KMS-11 (cell line): ENCODE measurements at regions not wholly inside any gene's neighbourhood (a gene's known extent, or its start where the extent isn't known, plus 50 kb on each side); places are given as distances from the start of the nearest gene placed in this dataset.

Experiments
- H2AFZ ChIP-seq: fragments of 200-600 bp; sonication (generic); 2 replicates; pipeline ENCODE4 v1.6.1; 2016; ENCODE audit warnings: antibody characterized with exemption, mixed run types, low read depth
- H3K27ac ChIP-seq: fragments of 200-600 bp; sonication (generic); 2 replicates; pipeline ENCODE4 v1.6.1; 2016; ENCODE audit warnings: mild to moderate bottlenecking, mixed run types
- H3K27me3 ChIP-seq: fragments of 200-600 bp; sonication (generic); 2 replicates; pipeline ENCODE4 v1.6.1; 2017; ENCODE audit warnings: mild to moderate bottlenecking, low read depth, mixed run types, moderate library complexity; ENCODE audit not compliant: insufficient read depth
- H3K36me3 ChIP-seq: fragments of 200-600 bp; sonication (generic); 2 replicates; pipeline ENCODE4 v1.6.1; 2017; ENCODE audit warnings: mild to moderate bottlenecking, mixed run types; ENCODE audit not compliant: insufficient read depth
- H3K4me1 ChIP-seq: fragments of 200-600 bp; sonication (generic); 2 replicates; pipeline ENCODE4 v1.6.1; 2016; ENCODE audit warnings: mild to moderate bottlenecking, low read depth, mixed run types; ENCODE audit not compliant: poor library complexity, severe bottlenecking
- H3K4me2 ChIP-seq: fragments of 200-600 bp; sonication (generic); 2 replicates; pipeline ENCODE4 v1.7.0; 2016; ENCODE audit warnings: mild to moderate bottlenecking, mixed run types
- H3K4me3 ChIP-seq: fragments of 200-600 bp; sonication (generic); IDR thresholded peaks from 2 replicates; pipeline ENCODE4 v1.6.1; 2017; ENCODE audit warnings: low read depth, low read length, mixed read lengths; ENCODE audit not compliant: insufficient read depth
- H3K79me2 ChIP-seq: fragments of 200-600 bp; sonication (generic); 2 replicates; pipeline ENCODE4 v1.6.1; 2016; ENCODE audit warnings: low read depth, mixed run types; ENCODE audit not compliant: insufficient read depth
- H3K9ac ChIP-seq: fragments of 200-600 bp; sonication (generic); 2 replicates; pipeline ENCODE4 v1.6.1; 2016; ENCODE audit warnings: mild to moderate bottlenecking, mixed run types
- H4K20me1 ChIP-seq: fragments of 200-600 bp; sonication (generic); 2 replicates; pipeline ENCODE4 v1.6.1; 2016; ENCODE audit warnings: mild to moderate bottlenecking, mixed run types; ENCODE audit not compliant: insufficient read depth
- TF ChIP-seq, protein P1 (sequence below): fragments of 200-600 bp; sonication (generic); conservative IDR thresholded peaks from 2 replicates; pipeline ENCODE4 v1.6.1; 2017; ENCODE audit warnings: low read depth, mild to moderate bottlenecking, antibody characterized with exemption, low read length, moderate library complexity, mixed read lengths

DNA sequence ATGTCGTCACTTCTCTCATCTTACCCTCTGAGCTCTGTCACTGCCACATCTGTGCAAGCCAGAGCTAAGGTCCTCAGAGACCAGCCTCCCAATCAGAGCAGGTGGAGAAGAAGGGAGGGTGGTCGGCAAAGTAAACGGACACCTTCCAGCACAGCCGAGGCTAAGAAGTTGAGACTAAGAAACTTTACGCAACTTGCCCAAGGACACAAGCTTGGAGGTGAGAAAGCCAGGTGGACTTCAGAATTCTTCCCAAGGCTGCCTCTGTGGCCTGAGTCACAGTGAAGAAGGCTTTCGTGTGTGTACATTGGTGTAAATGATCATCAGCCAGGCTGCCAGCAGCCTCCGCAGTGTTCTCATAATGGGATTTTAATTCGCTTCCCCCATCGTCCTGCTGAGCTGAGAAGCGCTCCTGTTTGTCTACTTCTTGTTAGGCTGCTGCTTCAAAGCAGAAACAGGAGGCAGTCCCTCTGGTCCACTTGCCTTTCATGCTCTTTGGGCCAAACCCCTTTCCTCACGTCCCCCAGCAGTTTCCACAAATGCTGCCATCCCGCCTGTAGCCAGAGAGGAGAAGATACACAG is 125.0 kb upstream of the RPL38 start:
- no peak overlapping the region for H3K27ac ChIP-seq

DNA sequence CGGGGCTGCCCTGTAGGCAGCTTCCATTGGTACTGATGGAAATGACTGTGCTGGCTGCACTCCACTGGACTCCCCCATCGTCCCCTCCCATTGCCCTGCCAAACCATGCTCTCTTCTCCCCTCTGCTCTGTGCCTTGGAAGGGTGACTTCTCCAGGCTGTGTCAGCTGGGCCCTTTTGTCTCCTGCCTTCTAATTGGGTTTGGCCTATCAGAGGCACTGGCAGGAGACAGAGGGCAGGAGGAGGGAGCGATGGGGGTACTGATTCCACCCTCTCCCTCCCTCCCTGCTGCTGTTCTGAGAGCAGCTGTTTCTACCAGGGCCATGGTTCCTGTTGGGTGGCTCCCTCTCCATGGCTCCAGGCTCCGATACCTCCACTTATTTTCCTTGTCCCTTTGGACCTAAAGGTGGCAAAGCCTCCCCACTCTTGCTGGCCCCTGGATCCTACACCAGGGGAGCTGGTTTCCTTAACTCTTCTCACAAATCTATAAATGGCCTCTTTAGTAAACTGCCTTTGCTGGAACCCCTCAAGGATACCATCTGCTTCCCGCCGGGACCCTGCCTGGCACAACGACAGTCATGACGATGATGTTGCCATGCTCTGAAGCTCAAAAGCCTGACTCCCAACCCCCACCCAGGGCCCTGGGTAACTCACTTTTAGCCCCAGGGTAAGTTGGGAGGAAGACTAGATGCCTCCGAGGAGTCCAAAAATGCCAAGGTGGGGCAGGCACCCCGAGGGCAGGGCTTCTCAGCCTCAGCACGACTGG is 123.8 kb upstream of the RPL38 start:
- H3K79me2 ChIP-seq, result no peaks in the 10 kb centered on the region
- H3K4me2 ChIP-seq, result no peak overlapping the region
- H2AFZ ChIP-seq, result no peak overlapping the region
- no peaks in the 10 kb centered on the region for H4K20me1 ChIP-seq
- H3K27ac ChIP-seq, result no peak overlapping the region
- no peak overlapping the region for H3K4me3 ChIP-seq
- H3K36me3 ChIP-seq, result no peaks in the 10 kb centered on the region
- TF ChIP-seq, protein P1, sequence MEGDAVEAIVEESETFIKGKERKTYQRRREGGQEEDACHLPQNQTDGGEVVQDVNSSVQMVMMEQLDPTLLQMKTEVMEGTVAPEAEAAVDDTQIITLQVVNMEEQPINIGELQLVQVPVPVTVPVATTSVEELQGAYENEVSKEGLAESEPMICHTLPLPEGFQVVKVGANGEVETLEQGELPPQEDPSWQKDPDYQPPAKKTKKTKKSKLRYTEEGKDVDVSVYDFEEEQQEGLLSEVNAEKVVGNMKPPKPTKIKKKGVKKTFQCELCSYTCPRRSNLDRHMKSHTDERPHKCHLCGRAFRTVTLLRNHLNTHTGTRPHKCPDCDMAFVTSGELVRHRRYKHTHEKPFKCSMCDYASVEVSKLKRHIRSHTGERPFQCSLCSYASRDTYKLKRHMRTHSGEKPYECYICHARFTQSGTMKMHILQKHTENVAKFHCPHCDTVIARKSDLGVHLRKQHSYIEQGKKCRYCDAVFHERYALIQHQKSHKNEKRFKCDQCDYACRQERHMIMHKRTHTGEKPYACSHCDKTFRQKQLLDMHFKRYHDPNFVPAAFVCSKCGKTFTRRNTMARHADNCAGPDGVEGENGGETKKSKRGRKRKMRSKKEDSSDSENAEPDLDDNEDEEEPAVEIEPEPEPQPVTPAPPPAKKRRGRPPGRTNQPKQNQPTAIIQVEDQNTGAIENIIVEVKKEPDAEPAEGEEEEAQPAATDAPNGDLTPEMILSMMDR, result no peak
- H3K4me1 ChIP-seq, result no peaks in the 10 kb centered on the region
- no peak overlapping the region for H3K9ac ChIP-seq
- no peaks in the 10 kb centered on the region; the same call in 1 of the 2 replicates for H3K27me3 ChIP-seq

More for the DNA sequence above, 125.0 kb upstream of the RPL38 start:
- TF ChIP-seq, protein P1, result no peak
- Histone ChIP-seq H3K4me3 (no peak overlapping the region), H4K20me1 (no peaks in the 10 kb centered on the region), H3K4me1 (no peaks in the 10 kb centered on the region), H3K79me2 (no peaks in the 10 kb centered on the region), H3K27me3 (peaks cover 2% of the 10 kb centered on the region; the same call in 1 of the 2 replicates), H3K9ac (no peak overlapping the region), H3K36me3 (no peaks in the 10 kb centered on the region), H3K4me2 (no peak overlapping the region), H2AFZ (no peak overlapping the region)

DNA sequence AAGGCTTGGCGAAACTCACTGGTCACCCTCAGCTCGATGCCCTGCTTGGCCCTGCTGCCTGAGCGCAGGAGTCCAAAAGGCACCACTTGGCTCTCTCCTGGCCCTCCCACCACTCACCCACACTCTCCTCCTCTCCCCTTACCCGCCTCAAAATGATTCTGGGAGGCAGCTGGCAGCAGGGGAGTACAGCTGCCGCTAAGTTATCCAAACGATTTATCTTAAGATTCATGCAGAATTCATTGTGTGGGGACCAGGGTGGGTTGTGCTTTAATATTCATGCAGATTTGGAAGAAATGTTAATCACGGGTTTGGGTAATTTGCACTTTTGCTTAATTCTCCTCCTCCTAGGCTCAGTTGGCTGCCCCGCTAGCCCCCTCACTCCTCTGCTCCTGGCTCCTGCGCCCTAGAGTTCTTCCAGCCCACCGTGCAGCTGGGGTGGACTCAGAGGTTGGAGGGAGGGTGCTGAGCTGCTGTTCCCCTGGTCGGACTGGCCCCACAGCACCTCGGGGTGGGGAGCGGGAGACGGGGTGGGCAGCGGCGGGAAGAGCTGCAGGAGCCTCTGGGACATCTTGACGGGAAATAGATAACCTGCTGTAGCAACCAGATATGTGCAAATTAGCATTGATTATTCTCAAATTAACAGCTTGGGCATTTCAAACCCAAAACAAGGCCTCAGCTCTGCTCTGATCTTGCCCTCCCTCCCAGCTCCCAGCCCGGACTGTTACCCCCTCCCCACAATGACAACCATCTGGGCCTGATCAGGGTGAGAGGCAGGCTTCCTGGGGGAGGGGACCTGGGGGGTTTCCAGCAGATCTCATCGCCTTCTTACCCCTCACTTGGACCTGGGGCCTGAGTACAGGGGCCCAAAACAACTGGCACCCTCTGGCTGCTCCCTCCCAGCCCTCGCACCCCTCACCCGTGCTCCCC is 122.6 kb upstream of the RPL38 start:
- Histone ChIP-seq H3K9ac (no peak overlapping the region), H4K20me1 (no peaks in the 10 kb centered on the region), H3K36me3 (no peaks in the 10 kb centered on the region), H3K79me2 (no peaks in the 10 kb centered on the region), H3K4me1 (no peaks in the 10 kb centered on the region), H3K4me2 (no peak overlapping the region), H2AFZ (no peak overlapping the region), H3K27me3 (no peaks in the 10 kb centered on the region; the same call in 1 of the 2 replicates), H3K4me3 (no peak overlapping the region), H3K27ac (no peak overlapping the region)
- TF ChIP-seq, protein P1, result no peak

DNA sequence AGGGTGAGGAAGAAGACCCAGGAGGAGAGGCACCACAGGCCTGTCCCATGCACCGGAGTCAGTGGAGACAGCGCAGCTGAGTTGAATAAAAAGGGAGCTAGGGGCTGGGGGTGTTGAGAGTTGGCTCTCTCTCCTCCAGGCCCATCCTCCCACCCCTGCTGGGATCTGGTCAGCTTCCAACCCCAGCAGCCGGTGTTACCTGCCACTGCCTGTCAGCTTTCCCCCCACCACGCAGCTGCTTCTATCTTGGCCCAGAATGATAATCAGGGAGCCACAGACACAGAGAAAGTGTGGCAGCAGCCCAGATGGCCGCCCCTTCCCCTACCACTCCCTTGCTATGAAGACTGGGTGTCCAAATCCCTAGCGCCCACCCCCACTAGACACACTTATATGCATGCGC is 120.6 kb upstream of the RPL38 start:
- Histone ChIP-seq H3K79me2 (no peaks in the 10 kb centered on the region), H3K4me3 (no peak overlapping the region), H3K27me3 (peaks cover 8% of the 10 kb centered on the region; the same call in 1 of the 2 replicates), H4K20me1 (no peaks in the 10 kb centered on the region), H3K4me1 (no peaks in the 10 kb centered on the region), H3K36me3 (no peaks in the 10 kb centered on the region), H3K4me2 (no peak overlapping the region), H3K27ac (no peak overlapping the region), H3K9ac (no peak overlapping the region), H2AFZ (no peak overlapping the region)
- TF ChIP-seq, protein P1, result no peak
